Uterus (tissue), 3 donors: ENCODE measurements at regions not wholly inside any gene's neighbourhood (a gene's known extent, or its start where the extent isn't known, plus 50 kb on each side); places are given as distances from the start of the nearest gene placed in this dataset.

Source experiments
- DNase-seq, 2 donors: peaks; one replicate each; pipeline ENCODE4 v3.0.0-alpha.2; 2019 to 2020
- H3K27ac ChIP-seq, 2 donors: fragments of 200-600 bp; sonication (generic); 1 replicate in 1 of 2; 2 replicates in 1 of 2; pipeline ENCODE4 v1.5.1; 2016 to 2018
- H3K27me3 ChIP-seq, 2 donors: fragments of 200-600 bp; sonication (generic); one replicate each; pipeline ENCODE4 v1.5.1; 2018 to 2019; ENCODE audit warnings: control low read depth in 1 of 2
- H3K36me3 ChIP-seq, 2 donors: fragments of 200-600 bp; sonication (generic); one replicate each; pipeline ENCODE4 v1.5.1; 2019; ENCODE audit warnings: control low read depth in 1 of 2
- H3K4me1 ChIP-seq, 2 donors: fragments of 200-600 bp; sonication (generic); one replicate each; pipeline ENCODE4 v1.5.1; 2018 to 2019; ENCODE audit warnings: control low read depth in 1 of 2
- H3K4me3 ChIP-seq, 2 donors: fragments of 200-600 bp; sonication (generic); 1 replicate in 1 of 2; 2 replicates in 1 of 2; pipeline ENCODE4 v1.5.1; 2018 to 2019; ENCODE audit warnings: mild to moderate bottlenecking in 1 of 2
- H3K9me3 ChIP-seq, 2 donors: fragments of 200-600 bp; sonication (generic); one replicate each; pipeline ENCODE4 v1.5.1; 2019; ENCODE audit warnings: control low read depth in 1 of 2
- CTCF ChIP-seq, 4 experiments: fragments of 200-600 bp in 2 of 4; fragments of 450-650 bp in 2 of 4; sonication (generic) in 2 of 4; IDR thresholded peaks; one replicate each; pipeline ENCODE4 v1.5.1; 2016 to 2019; ENCODE audit warnings: antibody characterized with exemption in 4 of 4, mild to moderate bottlenecking in 2 of 4, moderate library complexity in 1 of 4
- POLR2A ChIP-seq, 2 donors: fragments of 450-650 bp; IDR thresholded peaks; one replicate each; pipeline ENCODE4 v1.6.1; 2016; ENCODE audit warnings: antibody characterized with exemption in 2 of 2, mild to moderate bottlenecking in 1 of 2, moderate library complexity in 1 of 2
- intact Hi-C: fragments of 100-400 bp; cut with DNase I; formaldehyde crosslinking; loops from one replicate; pipeline ENCODE4 v1.15.1; 2023; ENCODE audit warnings: low total_unique reads
- donor health status: DM: yes; HTN: yes; CAD: no.

- H3K9me3 ChIP-seq, result no peaks in the 10 kb centered on the region
- H3K36me3 ChIP-seq, result no peaks in the 10 kb centered on the region
- H3K27me3 ChIP-seq, result no peaks in the 10 kb centered on the region
- H3K27ac ChIP-seq, result no peak overlapping the region
- no peak overlapping the region for H3K4me3 ChIP-seq
- TF ChIP-seq POLR2A (IDR thresholded peaks at IDR 0.05) (no peak), CTCF (IDR thresholded peaks at IDR 0.05) (no peak)
- no peak for DNase-seq
- intact Hi-C loops, result no loop called here
- peaks cover 0 to 5% of the 10 kb centered on the region in 2 donors for H3K4me1 ChIP-seq
Observed at GRCh38 chr6:56388415-56388755, 141.0 kb upstream of the COL21A1 start.

GRCh38 chr6:56387621-56388414 lies 140.4 kb upstream of the COL21A1 start:
- Histone ChIP-seq H3K27ac (no peak overlapping the region), H3K4me1 (peaks cover 0 to 5% of the 10 kb centered on the region in 2 donors), H3K9me3 (no peaks in the 10 kb centered on the region), H3K4me3 (no peak overlapping the region), H3K27me3 (no peaks in the 10 kb centered on the region), H3K36me3 (no peaks in the 10 kb centered on the region)
- intact Hi-C loops, result no loop called here
- TF ChIP-seq POLR2A (IDR thresholded peaks at IDR 0.05), result no peak
- TF ChIP-seq CTCF (IDR thresholded peaks at IDR 0.05), result no peak
- no peak for DNase-seq

GRCh38 chr6:56386717-56387116 lies 139.3 kb upstream of the COL21A1 start:
- peaks cover 0 to 5% of the 10 kb centered on the region in 2 donors for H3K4me1 ChIP-seq
- peak overlapping the region; percentile 6 to 76 for H3K27ac ChIP-seq
- intact Hi-C loops, result no loop called here

GRCh38 chr6:56385981-56386593 lies 138.7 kb upstream of the COL21A1 start:
- intact Hi-C loops, result no loop called here
- Histone ChIP-seq H3K4me1 (peaks cover 0 to 5% of the 10 kb centered on the region in 2 donors), H3K36me3 (no peaks in the 10 kb centered on the region), H3K27ac (peak overlapping the region; percentile 53 to 76), H3K4me3 (no peak overlapping the region), H3K9me3 (no peaks in the 10 kb centered on the region), H3K27me3 (no peaks in the 10 kb centered on the region)
- DNase-seq, result no peak
- TF ChIP-seq POLR2A (IDR thresholded peaks at IDR 0.05) (no peak), CTCF (IDR thresholded peaks at IDR 0.05) (no peak)

More at GRCh38 chr6:56386717-56387116, 139.3 kb upstream of the COL21A1 start:
- no peaks in the 10 kb centered on the region for H3K9me3 ChIP-seq
- TF ChIP-seq POLR2A (IDR thresholded peaks at IDR 0.05) (no peak), CTCF (IDR thresholded peaks at IDR 0.05) (no peak)
- DNase-seq, result no peak
- no peak overlapping the region for H3K4me3 ChIP-seq
- H3K27me3 ChIP-seq, result no peaks in the 10 kb centered on the region
- H3K36me3 ChIP-seq, result no peaks in the 10 kb centered on the region

GRCh38 chr6:56383160-56383559 lies 135.8 kb upstream of the COL21A1 start:
- TF ChIP-seq POLR2A (IDR thresholded peaks at IDR 0.05) (no peak), CTCF (IDR thresholded peaks at IDR 0.05) (no peak)
- peaks cover 6 to 15% of the 10 kb centered on the region in 2 donors for H3K4me1 ChIP-seq
- DNase-seq, result no peak
- H3K36me3 ChIP-seq, result no peaks in the 10 kb centered on the region
- intact Hi-C loops, result no loop called here
- no peak overlapping the region for H3K4me3 ChIP-seq
- no peaks in the 10 kb centered on the region for H3K9me3 ChIP-seq
- H3K27me3 ChIP-seq, result no peaks in the 10 kb centered on the region
- H3K27ac ChIP-seq, result peak overlapping the region; percentile 20 to 52
